Stimulated activated CD4-positive, alpha-beta T cell treated with anti-CD3 and anti-CD28 coated beads, Interleukin-4, amount 100 ng/mL, for 24 hours (primary cell): ENCODE measurements at regions not wholly inside any gene's neighbourhood (a gene's known extent, or its start where the extent isn't known, plus 50 kb on each side); places are given as distances from the start of the nearest gene placed in this dataset.

ENCODE experiments used
- DNase-seq: peaks from one replicate; pipeline ENCODE4 v3.0.0-alpha.2; 2020

DNA sequence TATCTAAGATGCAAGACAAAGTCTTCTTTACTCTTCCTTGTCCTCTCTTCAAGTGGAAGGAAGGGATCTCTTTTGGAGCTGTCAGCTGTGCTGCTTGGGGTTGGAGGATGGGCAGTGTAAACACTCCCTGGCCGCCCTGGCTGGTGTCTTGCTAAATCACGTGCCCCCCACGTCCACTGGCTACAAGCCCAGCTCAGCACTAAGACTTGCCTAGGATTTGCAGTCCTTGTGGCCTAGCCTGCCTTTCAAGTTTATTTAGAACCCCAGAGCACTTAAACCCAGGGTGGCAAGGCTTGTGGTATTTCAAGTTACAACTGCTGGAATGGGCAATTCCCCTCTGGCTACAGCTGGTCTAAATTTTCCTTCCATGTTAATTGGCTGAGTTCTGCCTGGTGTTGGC, 272.4 kb upstream of the MYO3A start:
- no peak for DNase-seq

DNA sequence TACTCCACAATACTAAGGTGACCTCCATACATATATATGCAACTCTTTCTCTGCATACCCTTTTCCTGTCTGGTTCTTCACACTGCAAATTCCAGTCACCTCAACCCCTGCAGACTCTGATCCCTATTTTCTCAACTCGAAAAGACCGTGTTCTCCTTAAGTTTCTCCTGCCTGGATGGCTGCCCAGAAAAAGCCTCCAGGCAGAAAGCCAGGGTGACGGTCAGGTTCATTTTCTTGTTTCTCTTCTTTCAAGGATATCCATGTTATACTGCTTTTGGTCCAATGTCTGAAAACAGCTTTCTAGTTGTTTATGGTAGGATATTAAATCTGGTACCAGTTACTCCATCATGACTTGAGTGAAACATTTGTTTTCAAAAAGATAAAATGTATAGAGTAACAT, 267.8 kb upstream of the MYO3A start:
- DNase-seq = no peak

- no peak for DNase-seq
These were observed 258.8 kb upstream of the MYO3A start for GRCh38 chr10:25675204-25675603.

DNA sequence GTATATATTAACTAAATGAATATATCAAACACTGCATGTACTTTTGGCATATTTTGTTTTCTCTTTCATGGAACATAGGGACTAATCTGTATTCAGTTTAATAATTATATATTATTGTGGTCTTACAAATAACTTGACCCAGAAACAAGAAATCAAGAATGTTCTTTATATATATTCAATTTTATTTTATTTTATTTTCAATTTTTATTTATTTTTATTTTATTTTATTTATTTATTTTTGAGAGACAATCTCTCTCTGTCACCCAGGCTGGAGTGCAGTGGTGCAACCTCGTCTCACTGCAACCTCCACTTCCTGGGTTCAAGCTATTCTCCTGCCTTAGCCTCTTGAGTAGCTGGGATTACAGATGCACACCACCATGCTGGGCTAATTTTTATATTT, 258.4 kb upstream of the MYO3A start:
- DNase-seq = no peak

DNA sequence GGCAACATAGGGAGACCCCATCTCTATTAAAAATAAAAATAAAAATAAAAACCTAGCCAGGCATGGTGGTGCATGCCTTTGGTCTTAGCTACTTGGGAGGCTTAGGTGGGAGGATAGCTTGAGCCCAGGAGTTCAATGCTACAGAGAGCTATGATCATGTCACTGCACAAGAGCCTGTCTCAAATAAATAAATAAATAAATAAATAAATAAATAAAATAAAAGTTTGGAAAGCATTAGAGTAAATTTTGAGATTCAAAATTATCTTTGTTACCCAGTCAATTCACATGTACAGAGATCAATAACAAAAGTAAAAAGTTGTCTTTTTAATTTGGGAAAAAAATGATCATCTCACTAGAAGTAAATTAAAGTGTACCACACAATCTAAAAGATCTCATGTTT, 255.8 kb upstream of the MYO3A start:
- no peak for DNase-seq

DNA sequence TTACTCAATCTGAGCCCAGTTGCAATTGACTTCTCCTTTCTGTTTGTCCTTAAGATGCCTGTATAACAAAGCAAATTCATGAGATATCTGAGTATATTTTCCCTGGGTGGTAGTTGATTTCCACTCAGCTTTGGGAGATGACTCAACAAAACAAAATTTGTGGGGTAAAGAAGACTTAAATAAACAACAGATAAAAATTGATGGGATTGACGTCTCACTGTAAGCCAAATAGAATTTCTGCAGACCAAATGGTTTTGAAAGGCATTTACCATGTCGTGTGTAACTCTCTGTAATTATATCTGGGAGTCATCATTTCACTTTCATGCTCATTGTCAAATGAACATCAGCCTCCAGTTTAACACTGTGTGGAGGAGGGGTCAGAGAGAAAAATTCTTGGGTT, 255.4 kb upstream of the MYO3A start:
- no peak for DNase-seq

GRCh38 chr10:25682203-25682851, 251.7 kb upstream of the MYO3A start:
- DNase-seq = no peak

- DNase-seq = no peak
These were observed 250.7 kb upstream of the MYO3A start for GRCh38 chr10:25683344-25683743.

DNA sequence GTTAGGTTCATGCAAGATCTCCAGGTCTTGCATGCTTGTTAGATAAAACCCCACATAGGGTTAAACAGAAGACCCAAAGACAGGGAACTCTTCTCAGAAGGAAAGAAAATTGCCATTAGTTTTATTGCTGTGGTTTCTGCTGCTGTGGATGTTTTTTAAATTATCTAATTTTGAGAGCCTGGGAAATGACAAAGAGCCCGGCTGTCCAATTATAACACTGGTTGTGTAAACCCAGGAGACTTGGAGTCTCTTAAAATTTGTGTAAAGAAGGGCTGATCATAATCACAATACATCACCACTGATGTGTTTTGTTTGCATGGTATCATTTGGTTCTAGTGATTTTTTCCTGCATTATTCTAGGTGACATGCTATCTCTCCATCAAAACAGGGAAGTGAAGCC, 246.5 kb upstream of the MYO3A start:
- no peak for DNase-seq

DNA sequence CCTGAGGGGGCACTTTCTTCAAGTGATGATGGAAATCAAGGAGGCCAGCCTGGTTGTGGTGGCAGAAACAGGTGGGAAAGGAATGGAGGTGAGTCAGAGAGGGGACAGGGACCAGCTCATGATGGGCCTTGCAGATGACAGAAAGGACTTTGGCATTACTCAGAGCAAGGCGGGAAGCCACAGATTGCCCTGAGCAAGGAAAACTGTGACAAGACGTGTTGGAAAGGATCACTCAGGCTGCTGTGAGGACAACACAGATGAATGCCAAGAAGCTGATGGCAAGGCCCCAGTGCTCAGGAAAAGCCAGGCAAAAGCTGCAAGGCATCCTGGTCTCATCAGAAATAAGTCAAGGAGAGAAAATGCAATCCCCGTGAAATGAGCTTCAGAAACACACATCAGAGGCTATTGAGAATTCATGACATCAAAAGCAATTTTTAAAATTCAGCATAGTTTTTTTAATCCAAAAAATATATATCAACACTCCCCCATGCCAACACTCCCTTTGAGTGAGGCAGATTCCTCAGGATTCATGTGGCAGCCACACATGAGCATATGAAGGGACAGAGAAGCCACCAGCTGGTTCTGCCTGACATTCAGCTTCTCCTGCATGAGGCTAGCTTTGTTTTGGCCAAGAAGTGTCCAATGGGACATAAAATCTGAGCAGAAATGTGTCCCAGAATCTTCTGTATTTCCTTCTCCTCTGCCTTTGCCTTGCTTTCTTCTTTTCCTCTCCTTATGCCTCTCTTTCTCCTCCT, 244.5 kb upstream of the MYO3A start:
- no peak for DNase-seq

GRCh38 chr10:25692761-25693160, 241.3 kb upstream of the MYO3A start:
- DNase-seq = no peak

DNA sequence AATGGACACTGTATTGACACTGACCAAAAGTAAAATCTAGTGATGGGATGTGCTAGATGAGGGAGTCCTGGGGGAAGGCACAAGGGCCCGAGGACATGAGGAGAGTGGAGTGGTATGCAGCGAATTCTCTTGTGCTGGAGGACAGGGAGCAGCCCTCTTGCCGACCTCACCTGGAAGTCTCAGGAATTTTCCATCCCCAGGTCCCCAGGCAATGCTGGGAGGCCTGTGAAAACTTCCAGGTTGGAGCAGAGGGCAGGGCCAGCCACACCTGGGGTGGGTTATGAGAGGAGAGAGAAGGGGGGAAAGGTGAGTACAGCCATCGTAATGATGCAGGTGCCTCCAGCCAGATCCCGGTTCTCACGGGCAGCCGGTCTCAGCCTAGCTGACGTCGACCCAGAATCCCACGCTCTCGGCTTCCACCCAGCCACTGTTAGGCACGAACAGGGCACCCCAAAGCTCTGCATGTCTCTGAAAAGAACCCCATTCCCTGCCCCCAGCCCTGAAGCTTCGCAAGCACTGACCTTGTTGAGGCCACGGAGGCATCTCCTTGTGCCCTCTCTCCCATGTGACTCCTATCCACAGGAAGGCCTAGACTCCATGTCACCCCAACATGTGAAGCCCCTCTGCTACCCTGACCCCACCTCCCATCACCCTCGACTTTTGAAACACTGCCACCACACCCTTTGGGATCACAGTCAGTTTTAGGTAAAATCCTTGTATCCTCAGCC, 239.7 kb upstream of the MYO3A start:
- no peak for DNase-seq

GRCh38 chr10:25694971-25695370, 239.1 kb upstream of the MYO3A start:
- no peak for DNase-seq

DNA sequence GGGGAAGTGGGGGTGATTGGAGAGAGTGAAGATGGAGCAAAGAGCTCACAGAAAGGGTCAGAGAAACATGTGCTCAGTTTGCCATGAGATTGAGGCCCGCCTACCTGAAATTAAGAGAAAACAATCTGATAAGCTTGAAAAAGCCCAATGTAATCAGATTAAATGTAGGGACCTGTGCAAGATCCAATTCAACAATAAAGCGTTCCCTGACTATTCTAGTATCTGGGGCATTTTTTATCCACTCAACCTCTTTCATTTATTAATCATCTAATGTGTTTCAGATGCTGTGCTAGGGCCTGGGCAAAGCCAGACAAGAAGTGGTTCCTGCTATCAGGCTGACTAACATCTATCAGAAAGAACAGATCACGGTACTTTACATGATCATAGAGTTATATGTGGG, 238.4 kb upstream of the MYO3A start:
- DNase-seq = no peak

GRCh38 chr10:25696013-25696708, 237.9 kb upstream of the MYO3A start:
- no peak for DNase-seq

GRCh38 chr10:25697412-25697811, 236.6 kb upstream of the MYO3A start:
- DNase-seq = no peak

DNA sequence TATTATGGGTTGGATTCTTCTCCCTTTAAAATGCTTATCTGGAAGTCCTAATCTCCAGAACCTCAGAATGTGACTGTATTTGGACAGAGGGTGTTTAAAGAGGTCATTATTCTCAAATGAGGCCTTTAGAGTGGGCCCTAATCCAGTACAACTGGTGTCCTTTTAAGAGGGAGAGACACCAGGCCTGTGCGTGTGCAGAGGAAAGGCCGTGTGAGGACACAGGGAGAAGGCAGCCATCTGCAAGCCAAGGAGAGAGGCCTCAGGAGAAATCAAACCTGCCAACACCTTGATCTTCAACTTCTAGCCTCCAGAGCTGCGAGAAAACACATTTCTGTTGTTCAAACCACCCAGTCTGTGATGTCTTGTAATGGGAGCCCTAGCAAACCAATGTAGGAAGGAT, 235.4 kb upstream of the MYO3A start:
- no peak for DNase-seq

GRCh38 chr10:25699631-25700030, 234.4 kb upstream of the MYO3A start:
- DNase-seq = no peak

- no peak for DNase-seq
These were observed 232.4 kb upstream of the MYO3A start for GRCh38 chr10:25701652-25702051.

DNA sequence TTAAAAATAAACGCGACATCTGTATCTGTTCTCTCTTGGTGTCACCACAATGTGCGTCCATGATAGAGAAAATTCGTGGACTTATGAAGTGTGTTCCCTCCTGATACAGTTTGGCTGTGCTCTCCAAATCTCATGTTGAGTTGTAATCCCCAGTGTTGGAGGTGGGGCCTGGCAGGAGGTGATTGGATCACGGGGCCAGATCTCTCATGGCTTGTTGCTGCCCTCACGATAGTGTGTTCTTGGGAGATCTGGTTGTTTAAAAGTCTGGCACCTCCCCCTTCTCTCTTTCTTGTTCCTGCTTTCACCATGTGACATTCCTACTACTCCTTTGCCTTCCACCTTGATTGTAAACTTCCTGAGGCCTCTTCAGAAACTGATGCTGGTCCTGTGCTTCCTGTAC, 229.4 kb upstream of the MYO3A start:
- no peak for DNase-seq

- DNase-seq = no peak
These were observed 226.5 kb upstream of the MYO3A start for GRCh38 chr10:25707572-25707971.

DNA sequence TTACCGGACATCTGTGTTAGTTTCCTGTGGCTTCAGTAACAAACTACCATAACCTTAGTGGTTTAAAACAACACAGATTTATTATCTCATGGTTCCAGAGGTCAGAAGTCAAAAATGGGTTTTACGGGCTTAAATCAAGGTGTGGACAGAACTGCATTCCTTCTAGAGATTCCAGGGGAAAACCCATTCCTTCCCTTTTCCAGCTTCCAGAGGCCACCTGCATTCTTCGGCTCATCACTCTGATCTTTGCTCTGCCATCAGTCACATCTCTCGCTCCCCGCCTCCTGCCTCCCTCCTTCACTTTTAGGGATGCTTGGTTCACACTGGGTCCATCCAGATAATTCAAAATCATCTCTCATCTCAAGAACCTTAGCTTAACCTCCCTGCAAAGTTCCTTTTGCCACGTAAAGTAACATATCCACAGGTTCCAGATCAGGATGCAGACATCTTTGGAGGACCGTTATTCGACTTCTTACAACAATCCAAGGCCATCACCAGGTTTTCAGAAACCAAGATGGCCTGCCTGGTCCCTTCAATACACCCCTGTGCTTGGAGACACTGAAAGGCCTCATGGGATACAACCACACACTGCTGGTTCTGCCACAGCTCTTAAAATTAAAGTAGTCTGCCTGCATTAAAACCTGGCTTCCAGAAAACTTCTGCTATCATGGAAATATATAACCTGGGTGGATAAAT, 225.9 kb upstream of the MYO3A start:
- DNase-seq = no peak

DNA sequence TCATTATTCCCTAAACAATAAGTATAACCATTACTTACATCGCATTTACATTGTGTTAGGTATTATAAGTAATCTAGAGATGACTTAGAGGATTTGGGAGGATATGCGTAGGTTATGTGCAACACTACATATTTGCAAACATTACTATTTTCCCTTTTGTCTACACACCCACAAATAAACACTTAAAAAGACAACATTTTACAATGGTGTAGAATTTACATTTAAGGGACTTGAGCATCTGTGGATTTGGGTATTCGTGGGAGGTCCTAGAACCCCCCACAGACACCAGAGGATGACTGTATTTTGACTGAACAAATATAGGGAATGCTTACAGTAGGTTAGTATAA, 220.2 kb upstream of the MYO3A start:
- no peak for DNase-seq
